HG03135 (cell line): ENCODE measurements at regions not wholly inside any gene's neighbourhood (a gene's known extent, or its start where the extent isn't known, plus 50 kb on each side); places are given as distances from the start of the nearest gene placed in this dataset.
"Not testable (repeated sequence)": the region's sequence is repeated elsewhere in the genome, so short reads cannot be mapped to it uniquely, and the experiment has no call there.

Experiments used
- ATAC-seq: cut with Tn5 transposase; IDR thresholded peaks from one replicate; pipeline ENCODE4 v1.9.1; 2021; ENCODE audit warnings: mild to moderate bottlenecking, moderate library complexity; ENCODE audit not compliant: unreplicated experiment

DNA sequence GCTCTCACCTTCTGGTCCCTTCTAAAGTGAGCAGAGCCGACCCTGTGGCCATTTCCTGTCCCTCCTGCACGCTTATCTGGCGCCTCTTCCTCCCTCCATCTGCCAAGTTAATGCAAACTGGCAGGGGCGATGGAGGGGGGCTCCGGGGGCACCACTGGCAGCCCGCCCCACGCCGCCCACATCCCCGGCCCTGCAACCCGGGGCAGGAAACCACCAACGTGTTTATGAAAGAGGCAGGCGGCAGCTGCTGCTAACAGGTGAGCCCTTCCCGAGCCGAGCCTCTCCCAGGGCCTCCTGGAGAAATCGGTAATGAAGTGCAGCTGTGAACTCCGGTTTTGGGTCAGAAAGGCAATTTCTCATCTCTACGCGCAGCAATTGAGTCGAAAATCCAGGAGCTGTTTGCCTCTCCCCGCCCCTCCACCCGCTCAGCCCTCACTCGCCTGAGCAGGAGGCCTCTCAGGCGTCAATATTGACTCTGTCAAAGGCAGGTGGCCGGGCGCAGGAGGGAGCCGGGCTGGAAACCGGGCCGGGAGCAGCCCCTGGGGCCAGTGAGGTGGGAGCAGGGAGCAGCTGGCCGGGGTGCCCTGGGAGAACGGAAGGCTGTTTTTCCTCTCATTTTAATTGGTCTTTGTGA, 164.4 kb upstream of the GSE1 start:
- ATAC-seq: no peak

DNA sequence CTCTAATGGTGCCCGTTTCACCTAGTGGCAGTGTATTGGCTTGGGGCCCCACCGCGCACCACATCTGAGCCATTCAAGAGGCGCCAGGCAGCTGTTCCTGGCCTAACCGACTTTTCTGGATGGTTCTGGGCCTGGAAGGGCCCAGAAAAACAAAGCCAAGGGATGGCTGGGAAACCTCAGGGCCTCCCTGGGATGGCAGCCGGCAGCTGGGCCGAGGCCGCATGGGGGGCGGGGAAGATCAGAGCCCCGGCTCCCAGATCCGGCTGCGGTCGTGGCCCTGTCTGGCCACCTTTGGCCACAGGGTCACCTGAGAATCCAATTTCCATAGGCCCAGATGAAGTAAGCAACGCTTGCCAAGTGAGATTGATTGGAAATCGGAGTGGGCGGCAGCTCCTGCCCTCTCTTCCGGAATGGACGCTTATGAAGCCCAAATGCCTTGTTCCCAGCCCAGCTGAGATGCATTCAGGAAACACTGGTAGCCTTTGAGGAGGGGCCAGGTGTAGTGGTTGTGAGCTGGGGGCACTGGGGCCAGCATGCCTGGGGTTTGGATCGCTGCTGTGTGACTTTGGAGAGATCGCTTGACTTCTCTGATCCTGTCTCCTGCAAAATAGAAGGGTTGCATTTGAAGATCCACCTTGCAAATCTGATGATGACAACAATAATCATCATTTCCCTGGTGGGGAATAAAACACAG, 163.8 kb upstream of the GSE1 start:
- no peak for ATAC-seq

DNA sequence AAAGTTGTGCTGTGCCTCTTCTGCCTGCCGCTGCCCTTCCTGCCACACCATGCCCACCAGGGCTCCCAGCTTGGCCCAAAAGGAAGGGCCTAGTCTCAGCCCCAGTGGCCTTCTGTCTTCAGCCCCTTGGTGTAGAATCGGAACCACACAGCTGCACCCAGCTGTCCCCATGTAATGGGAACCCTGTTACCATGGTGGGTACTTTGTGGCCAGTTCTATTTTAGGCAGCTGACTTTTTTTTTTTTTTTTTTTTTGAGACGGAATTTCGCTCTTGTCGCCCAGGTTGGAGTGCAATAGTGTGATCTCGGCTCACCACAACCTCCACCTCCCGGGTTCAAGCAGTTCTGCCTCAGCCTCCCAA, 163.3 kb upstream of the GSE1 start:
- no peak for ATAC-seq

DNA sequence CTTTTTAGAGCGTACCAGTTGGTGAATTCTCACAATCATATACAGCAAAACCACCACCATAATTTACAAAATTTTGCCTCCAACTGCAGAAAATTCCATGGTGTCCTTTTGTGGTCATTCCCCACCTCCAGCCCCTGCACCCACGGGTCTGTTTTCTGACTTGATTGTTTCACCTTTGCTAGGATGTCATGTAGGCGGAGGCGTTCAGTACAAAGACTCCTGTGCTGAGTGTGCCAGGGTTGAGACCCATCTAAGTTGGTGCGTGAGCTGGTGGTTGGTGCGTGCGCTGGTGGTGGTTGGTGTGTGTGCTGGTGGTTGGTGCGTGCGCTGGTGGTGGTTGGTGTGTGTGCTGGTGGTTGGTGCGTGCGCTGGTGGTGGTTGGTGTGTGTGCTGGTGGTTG, 162.0 kb upstream of the GSE1 start:
- ATAC-seq: not testable (repeated sequence)

DNA sequence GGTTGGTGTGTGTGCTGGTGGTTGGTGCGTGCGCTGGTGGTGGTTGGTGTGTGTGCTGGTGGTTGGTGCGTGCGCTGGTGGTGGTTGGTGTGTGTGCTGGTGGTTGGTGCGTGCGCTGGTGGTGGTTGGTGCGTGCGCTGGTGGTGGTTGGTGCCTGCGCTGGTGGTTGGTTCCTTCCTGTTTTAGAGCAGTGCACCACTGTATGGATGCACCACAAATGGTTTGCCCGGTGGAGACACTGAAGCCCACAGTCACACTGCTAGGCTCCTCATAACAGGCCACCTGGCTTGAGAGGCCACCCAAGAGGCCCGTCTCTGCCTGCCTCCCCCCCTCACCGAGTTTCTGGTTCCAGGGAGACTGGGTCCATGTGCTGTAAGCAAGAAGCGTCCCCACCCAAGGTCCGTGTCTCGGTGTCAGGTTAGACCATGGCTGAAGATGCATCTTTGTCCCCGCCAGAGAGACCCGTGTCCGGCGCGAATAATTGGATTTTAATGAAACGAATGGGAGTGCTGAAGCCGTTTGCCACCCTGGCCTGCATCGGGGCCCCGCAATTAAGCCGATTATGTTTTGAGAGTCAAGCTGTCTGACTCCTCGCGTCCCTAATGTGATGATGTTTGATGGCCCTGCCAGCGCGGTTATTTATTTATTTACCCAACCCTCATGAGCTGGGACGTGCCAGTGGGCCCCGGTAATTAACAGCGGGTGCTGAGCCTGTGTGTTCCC, 161.3 kb upstream of the GSE1 start:
- no peak for ATAC-seq

DNA sequence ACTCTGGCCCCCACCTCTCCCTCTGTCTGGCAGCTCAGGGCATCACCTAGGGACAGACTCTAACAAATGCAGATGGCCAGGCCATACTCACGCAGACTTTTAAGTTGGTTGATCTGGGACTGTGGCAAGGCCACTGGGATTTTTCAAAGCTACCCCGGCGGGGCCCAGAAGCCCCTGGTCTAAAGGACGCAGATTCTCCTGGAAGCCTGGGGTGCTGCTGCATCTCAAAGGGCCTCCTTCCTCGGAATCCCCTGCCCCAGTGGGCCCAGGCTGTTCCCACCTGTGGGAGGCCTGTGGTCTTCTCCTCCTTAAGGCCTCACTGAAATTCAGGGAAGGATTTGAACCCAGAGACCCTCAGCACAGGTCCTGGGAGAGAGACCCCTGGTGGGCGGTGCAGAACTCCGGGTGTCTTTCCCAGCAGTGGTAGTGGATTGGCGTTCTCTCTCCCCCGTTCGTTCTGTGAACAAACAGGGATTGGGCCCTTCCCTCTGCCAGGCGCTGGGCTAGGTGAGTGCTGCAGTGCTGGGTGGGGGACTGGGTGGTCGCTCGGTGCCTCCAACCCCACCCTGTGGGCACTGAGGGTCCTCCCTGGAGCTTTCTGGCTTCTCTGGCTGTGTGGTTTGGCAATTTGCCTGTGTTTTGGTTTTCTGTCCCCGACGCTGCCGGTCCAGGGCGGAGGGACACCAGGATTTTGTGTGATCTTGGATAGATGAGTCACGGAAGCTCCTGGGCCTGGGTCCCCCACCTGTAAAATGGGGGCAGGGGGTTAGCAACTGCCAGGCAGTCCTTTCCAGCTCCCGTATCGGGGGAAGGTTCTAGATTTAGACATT, 160.5 kb upstream of the GSE1 start:
- no peak for ATAC-seq

DNA sequence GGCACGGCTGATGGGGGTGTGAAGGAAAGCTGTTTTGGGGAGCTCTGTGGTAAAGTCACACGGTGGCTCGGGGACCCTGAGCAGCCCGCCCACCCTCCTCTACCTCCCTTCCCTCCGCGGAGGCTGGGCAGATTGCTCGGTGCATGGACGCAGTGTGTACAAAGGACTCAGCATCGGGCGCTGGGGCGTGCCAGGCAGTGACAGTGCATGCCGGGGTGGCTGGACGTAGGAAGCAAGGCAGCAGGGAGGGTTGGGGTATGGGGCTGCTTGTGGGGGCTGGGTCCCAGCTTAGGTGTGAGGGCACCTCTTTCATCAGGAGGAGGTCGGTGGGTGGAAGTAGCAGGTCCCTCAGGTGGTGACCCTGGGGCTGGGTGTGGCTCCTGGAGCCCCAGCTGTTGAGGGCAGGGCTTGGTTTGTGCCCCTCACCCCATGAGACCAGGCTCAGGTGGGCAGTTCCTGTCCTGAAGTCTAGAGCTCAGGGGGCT, 159.9 kb upstream of the GSE1 start:
- ATAC-seq: no peak

DNA sequence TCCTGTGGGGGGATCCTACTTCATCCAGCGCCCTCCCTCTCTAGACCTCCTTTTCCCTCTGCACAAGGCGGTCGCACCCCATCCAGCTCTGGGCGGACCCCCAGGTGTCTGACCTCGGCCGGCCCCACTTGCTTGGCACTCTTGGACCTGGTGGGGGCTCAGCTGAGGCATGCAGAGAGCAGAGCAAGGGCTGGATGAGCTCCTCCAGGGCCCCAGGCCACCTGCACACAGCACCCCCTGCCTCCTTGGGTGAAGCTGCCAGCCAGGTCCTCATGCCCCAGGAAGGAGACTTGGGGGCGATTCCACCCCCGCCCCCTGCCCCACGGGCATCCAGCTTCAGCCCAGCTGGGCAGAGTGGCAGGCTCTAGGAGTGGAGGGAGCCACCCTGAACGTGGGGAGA, 159.4 kb upstream of the GSE1 start:
- ATAC-seq: no peak

DNA sequence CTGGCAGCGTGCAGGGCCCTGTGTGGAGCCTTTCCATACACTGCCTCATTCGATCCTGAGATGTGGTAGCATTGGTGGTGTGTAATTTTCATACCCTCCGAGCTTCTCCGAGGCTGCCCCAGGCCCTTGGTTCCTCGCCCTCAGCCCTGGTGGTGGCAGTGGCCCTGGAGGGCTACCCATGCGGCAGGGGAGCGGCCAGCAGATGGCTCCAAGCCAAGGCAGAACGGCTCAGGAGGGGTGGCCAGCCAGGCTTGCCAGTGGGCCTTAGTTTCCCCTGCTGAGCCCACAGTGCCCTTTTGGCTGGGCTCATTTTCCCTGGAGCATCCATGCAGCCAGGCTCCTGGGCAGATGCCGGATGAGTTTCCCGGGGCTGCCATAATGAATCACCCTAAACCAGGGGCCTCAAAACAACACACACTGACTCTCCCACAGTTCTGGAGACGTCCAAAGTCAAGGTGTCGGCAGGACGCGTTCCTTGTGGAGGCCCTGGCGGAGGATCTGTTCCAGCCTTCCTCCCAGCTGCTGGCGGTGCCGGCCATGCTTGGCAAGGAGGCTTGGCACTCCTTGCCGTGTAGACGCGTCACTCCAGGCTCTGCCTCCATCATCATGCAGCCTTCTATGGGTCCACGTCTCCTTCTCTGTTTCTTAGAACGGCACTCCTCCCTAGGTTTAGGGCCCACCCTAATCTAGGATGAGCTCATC, 158.8 kb upstream of the GSE1 start:
- ATAC-seq: no peak

DNA sequence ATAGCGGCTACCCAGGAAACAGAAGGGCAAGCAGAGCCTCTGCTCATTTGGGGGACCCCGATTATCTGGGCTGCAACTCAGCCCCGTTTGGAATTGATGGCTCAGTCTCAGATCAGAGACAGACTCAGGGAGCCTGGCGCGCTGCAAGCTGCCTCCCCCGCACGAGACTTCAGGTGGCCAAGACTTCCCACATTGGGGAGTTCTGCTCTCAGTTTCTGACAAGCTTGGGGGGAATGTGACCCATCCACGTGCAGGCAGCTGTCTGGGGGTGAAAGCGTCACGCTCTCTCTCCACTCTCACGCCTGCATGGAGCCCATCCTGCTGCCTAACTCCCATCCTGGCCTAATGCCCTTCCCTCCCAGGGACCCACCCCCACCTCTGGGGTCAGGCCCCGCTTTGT, 157.6 kb upstream of the GSE1 start:
- ATAC-seq: no peak

DNA sequence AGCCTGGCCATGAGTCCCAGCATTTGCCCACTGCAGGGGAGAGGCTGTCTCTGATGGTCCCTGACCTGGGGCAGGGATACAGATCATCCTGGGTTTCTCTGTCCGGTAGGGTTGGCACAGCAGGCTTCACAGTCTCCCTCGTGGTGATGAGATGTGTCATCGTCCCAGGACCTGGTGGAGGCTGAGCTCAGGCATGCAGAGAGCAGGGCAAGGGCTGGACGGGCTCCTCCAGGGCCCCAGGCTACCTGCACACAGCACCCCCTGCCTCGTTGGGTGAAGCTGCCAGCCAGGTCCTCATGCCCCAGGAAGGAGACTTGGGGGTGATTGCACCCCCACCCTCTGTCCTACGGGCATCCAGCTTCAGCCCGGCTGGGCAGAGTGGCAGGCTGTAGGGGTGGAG, 155.8 kb upstream of the GSE1 start:
- ATAC-seq: no peak

DNA sequence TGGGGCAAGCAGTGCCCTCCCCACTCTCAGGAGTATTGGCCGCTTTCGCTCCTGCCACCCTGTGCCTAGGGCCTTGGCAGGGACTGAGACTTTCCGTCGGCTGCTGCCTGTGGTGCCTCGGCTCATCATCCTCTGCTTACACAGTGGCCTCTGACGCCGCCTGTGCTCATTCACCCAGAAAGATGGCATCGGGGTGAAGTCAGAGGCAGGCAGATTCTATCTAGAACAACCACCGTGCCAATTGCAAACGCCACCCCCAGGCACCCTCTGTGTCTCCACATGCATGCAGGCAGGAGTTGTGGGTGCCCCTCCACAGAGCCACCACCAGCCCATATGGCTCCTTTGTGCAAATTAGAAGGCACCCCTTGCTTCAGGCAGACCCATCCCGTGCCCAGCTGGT, 154.2 kb upstream of the GSE1 start:
- ATAC-seq: no peak

DNA sequence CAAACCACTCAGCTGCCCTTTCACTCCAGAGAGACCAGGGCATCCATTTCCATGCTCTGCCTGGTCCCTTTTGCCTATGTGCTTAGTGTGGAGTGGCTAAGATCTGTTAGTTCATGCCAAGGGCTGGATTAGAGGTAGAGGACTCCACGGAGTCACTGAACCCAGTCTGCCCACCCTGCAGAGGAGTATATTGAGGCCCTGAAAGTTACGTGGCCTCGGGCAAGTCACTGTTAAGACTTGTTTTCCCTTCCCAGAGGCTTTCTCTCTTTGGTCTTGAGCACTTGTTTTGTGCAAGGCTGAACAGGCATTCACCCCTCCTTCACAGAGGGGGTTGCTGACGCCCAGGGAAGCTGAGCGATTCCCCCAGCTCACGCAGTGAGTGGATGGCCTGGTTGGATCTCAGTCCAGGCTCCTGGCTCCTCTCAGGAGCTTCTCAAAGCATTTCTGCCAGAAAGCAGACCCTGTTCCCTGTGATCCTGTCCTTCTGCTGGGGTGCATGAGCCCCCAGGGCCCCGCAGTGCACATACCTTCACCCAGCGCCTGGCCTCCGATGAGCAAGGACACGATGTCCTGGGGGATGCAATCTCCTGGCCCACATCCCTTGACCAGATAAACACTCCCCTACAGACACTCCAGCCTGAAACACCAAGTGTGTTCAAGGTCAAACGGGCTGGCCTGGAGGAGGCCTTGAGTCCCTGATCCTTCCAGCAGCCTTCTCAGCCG, 153.4 kb upstream of the GSE1 start:
- no peak for ATAC-seq

DNA sequence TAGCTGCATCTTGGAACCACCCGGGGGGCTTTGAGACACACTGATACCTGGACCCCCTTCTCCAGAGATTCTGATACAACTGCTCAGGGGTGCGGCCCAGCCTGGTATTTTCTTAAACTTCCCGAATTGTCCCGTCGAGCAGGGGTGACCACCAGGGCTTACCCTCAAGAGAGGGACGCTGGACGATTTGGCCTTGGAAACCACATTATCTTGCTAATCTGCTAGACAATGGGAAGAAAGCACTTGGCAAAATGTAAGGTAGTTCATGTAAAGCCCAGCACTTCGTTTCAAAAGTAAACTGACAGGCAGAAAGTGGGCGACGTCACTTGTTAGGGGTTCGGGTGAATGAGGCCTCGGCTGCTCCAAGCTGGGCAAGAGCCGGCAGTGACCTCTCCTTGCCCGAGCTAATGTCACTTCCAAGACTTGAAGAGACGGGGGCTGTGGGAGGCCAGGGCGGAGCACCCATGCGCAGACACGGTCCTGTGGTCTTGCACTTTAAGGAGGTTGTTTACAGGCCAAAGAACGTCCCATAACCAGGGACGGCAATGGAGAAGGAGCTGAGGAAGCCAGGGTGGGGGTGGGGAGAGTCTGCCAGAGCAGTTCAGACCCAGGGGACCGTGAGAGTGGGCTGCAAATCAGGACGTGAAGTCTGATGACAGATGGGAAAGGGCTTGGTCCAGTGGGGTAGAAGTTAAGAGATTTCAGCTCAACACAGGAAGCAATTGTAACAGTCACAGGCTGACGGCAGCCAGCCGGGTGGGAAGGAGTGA, 152.7 kb upstream of the GSE1 start:
- ATAC-seq: no peak

DNA sequence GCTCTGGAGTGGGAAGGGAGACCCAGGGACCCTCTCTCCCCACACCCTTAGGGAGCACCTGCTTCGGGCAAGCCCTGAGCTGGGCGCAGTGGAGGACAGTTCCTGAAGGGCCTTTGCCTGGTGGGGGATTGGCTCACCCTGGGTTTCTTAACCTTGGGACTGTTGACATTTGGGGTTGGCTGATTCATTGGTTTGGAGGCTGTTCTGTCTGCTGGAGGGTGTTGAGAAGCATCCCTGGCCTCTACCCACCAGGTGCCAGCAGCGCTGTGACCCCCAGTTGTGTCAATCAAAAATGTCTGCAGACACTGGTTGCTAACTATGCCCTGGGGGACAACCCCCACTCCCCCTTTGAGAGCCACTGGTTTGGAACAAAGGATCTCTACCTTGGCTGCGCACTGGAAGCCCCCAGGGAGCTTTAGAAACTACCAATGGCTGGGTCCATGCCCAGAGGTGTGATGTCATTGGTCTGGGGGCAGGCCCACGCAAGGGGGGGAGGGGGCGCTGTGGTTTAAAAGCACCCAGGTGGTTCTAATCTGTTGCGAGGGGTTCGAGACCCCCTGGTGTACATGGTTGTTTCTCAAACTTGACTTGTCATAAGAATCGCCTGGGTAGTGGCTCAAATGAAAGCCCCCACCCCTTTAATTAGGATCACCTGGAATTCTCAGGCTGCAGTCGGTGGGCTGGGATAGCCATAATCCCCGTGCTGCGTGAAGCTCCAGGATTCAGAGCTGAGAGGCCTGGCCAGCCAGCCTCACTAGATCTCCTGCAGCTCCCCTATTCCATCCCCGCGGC, 151.9 kb upstream of the GSE1 start:
- ATAC-seq: no peak

DNA sequence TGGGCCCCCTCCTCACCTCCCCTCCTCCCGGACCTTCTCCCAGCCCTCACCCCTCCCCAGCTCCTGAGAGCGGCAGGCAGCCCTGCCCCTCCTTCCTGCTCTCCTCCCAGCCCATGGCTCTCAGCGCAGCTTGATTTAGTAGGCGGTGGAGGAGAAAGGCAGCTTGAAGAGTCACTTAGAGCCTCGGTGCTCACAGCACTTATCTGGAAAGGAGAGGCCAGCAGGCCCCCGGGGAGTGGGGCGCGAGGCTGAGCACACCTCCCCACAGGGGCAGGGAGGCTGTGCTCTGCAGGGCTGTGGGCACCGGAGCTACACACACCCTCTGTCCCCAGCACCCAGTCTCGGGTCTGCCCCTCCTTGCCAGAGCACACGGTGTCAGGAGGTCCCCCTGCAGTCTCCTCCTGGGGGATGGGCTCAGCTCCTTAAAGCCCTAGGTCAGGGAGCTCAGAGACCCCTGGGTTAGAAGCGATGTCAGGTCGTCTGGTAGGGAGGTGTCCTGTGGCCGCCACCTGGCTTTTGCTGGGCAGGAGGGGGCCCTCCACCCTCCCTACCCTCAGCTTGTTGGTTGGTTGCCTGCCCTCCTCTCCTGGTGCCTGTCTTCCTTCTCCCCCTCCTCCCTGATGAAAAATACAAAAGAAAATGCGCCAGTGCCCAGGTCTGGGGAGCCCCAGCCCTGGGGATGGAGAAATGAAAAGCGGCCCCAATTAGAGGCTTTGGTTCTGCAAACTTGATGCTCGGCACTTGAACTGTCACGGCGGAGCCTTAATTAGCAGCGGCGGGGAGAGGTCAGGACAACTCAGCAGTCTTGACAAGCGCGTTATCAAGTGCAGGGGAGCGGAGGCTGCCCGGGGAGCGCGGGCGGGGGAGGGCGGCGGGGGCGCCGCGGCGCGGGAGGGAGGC, 151.1 kb upstream of the GSE1 start:
- no peak for ATAC-seq
